ENCODE measurements at regions not wholly inside any gene's neighbourhood (a gene's known extent, or its start where the extent isn't known, plus 50 kb on each side); places are given as distances from the start of the nearest gene placed in this dataset.

- TF ChIP-seq CTCF (conservative IDR thresholded peaks at IDR 0.05; ENCODE audit: low read length) (no peak), EZH2phosphoT487 (IDR thresholded peaks at IDR 0.05; ENCODE audit: borderline replicate concordance) (no peak)
Measured at GRCh38 chr15:96073908-96074307, 256.6 kb upstream of the NR2F2 start.
